Activated CD8-positive, alpha-beta memory T cell treated with anti-CD3 and anti-CD28 coated beads, Interleukin-2, amount 50 U/mL, for 48 hours (primary cell): ENCODE measurements at regions not wholly inside any gene's neighbourhood (a gene's known extent, or its start where the extent isn't known, plus 50 kb on each side); places are given as distances from the start of the nearest gene placed in this dataset.

Experiments used
- DNase-seq: peaks from one replicate; pipeline ENCODE4 v3.0.0-alpha.2; 2020

- DNase-seq: no peak
Observed at GRCh38 chr5:167247816-167248215, 1043.6 kb upstream of the WWC1 start.

- no peak for DNase-seq
Observed at GRCh38 chr5:167248257-167248656, 1043.2 kb upstream of the WWC1 start.

GRCh38 chr5:167250996-167251395, 1040.4 kb upstream of the WWC1 start:
- no peak for DNase-seq

GRCh38 chr5:167254132-167254531, 1037.3 kb upstream of the WWC1 start:
- no peak for DNase-seq

GRCh38 chr5:167255926-167256325, 1035.5 kb upstream of the WWC1 start:
- DNase-seq: no peak

GRCh38 chr5:167259806-167260205, 1031.6 kb upstream of the WWC1 start:
- DNase-seq: no peak

- DNase-seq: no peak
Observed at GRCh38 chr5:167261309-167262100, 1029.9 kb upstream of the WWC1 start.

GRCh38 chr5:167263185-167263584, 1028.3 kb upstream of the WWC1 start:
- DNase-seq: no peak

- DNase-seq: no peak
Observed at GRCh38 chr5:167264348-167264747, 1027.1 kb upstream of the WWC1 start.

GRCh38 chr5:167268337-167268736, 1023.1 kb upstream of the WWC1 start:
- no peak for DNase-seq

- no peak for DNase-seq
Observed at GRCh38 chr5:167269146-167269545, 1022.3 kb upstream of the WWC1 start.

- DNase-seq: no peak
Observed at GRCh38 chr5:167271081-167271480, 1020.4 kb upstream of the WWC1 start.

- DNase-seq: no peak
Observed at GRCh38 chr5:167271511-167271910, 1019.9 kb upstream of the WWC1 start.

- no peak for DNase-seq
Observed at GRCh38 chr5:167280111-167280510, 1011.3 kb upstream of the WWC1 start.

GRCh38 chr5:167281925-167282324, 1009.5 kb upstream of the WWC1 start:
- no peak for DNase-seq

- no peak for DNase-seq
Observed at GRCh38 chr5:167283691-167284090, 1007.8 kb upstream of the WWC1 start.

- no peak for DNase-seq
Observed at GRCh38 chr5:167284222-167284890, 1007.1 kb upstream of the WWC1 start.

GRCh38 chr5:167285591-167285990, 1005.9 kb upstream of the WWC1 start:
- DNase-seq: no peak

GRCh38 chr5:167286891-167287290, 1004.6 kb upstream of the WWC1 start:
- no peak for DNase-seq

GRCh38 chr5:167290478-167290877, 1001.0 kb upstream of the WWC1 start:
- no peak for DNase-seq

- no peak for DNase-seq
Observed at GRCh38 chr5:167294882-167295680, 996.4 kb upstream of the WWC1 start.

GRCh38 chr5:167295681-167296005, 995.8 kb upstream of the WWC1 start:
- DNase-seq: no peak

GRCh38 chr5:167296066-167296465, 995.4 kb upstream of the WWC1 start:
- DNase-seq: no peak

- no peak for DNase-seq
Observed at GRCh38 chr5:167296661-167297060, 994.8 kb upstream of the WWC1 start.
